ENCODE measurements at regions not wholly inside any gene's neighbourhood (a gene's known extent, or its start where the extent isn't known, plus 50 kb on each side); places are given as distances from the start of the nearest gene placed in this dataset.

DNA sequence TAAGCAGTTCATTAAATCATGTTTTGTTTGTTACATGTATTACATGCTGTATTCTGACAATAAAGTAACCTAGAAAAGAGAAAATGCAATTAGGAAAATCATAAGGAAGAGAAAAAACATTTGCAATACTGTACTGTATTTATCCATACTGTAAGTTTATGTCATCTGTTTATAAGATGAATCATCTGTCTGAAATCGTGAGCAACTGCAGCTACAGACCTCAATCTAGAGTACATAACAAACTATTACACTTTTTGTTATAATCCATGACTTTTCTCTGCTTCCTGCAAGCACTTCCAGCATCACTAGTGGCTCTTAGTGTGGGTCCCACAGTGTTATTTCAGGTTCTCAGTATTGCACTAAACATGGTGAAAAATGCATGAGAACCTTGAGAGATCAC lies 144.4 kb upstream of the NR4A3 start:
- H3K4me3 ChIP-seq (ENCODE audit: low read length), result no peak overlapping the region
- no peak for DNase-seq (ENCODE audit: low read depth)
- TF ChIP-seq, protein P1, sequence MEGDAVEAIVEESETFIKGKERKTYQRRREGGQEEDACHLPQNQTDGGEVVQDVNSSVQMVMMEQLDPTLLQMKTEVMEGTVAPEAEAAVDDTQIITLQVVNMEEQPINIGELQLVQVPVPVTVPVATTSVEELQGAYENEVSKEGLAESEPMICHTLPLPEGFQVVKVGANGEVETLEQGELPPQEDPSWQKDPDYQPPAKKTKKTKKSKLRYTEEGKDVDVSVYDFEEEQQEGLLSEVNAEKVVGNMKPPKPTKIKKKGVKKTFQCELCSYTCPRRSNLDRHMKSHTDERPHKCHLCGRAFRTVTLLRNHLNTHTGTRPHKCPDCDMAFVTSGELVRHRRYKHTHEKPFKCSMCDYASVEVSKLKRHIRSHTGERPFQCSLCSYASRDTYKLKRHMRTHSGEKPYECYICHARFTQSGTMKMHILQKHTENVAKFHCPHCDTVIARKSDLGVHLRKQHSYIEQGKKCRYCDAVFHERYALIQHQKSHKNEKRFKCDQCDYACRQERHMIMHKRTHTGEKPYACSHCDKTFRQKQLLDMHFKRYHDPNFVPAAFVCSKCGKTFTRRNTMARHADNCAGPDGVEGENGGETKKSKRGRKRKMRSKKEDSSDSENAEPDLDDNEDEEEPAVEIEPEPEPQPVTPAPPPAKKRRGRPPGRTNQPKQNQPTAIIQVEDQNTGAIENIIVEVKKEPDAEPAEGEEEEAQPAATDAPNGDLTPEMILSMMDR (conservative IDR thresholded peaks at IDR 0.05; ENCODE audit: low read length), result no peak

DNA sequence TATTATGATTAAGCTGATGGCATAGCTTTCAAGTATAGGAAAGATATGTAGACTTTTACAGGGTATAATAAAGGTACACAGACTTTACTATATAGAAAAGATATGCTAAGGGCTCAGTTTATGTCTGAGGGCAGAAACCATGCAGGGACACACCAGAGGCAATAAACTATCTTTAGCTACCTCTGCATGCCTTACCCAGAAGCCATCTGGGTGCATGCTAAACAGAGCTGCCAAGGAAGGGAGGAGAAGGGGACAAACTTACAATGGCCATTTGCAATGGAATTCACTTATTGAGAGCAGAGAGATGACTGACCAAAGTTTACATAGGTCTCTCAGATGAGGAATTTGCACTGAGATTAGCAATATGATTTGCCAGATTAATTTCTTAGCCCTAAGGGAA lies 143.1 kb upstream of the NR4A3 start:
- TF ChIP-seq, protein P1 (conservative IDR thresholded peaks at IDR 0.05; ENCODE audit: low read length), result no peak
- DNase-seq (ENCODE audit: low read depth), result no peak
- no peak overlapping the region for H3K4me3 ChIP-seq (ENCODE audit: low read length)

DNA sequence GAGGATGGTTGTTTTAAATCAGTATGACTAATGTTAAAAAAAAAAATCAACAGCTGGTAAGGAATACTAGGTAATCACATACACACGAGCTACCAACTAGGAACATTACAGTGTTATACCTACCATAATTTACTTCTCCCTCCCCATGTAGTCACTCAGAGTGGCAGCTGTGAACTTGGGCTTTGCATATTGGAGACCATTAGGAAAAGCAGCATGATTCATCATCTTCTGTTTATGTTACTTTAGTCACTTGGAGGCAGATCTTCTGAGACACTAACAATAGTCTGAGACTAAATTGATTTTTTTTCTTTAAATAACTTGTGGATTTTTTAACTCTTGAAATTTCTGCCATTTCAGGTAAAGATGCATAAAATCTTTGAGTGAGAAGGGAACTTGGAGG lies 141.5 kb upstream of the NR4A3 start:
- TF ChIP-seq, protein P1 (conservative IDR thresholded peaks at IDR 0.05; ENCODE audit: low read length), result no peak
- H3K4me3 ChIP-seq (ENCODE audit: low read length), result no peak overlapping the region
- DNase-seq (ENCODE audit: low read depth), result peak; percentile 16

DNA sequence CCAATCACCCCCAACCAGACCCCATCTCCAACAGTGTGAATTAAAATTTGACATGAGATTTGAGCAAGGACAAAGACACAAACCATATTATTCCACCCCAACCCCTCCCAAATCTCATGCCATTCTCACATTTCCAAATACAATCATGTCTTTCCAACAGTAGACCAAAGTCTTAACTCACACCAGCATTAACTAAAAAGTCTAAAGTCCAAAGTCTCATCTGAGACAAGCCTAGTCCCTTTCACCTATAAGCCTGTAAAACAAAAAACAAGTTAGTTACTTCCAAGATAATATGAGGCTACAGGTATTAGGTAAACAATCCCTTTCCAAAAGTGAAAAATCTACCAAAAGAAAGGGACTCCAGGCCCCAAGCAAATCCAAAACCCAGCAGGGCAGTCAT lies 140.6 kb upstream of the NR4A3 start:
- TF ChIP-seq, protein P1 (conservative IDR thresholded peaks at IDR 0.05; ENCODE audit: low read length), result no peak
- no peak overlapping the region for H3K4me3 ChIP-seq (ENCODE audit: low read length)
- DNase-seq (ENCODE audit: low read depth), result no peak

DNA sequence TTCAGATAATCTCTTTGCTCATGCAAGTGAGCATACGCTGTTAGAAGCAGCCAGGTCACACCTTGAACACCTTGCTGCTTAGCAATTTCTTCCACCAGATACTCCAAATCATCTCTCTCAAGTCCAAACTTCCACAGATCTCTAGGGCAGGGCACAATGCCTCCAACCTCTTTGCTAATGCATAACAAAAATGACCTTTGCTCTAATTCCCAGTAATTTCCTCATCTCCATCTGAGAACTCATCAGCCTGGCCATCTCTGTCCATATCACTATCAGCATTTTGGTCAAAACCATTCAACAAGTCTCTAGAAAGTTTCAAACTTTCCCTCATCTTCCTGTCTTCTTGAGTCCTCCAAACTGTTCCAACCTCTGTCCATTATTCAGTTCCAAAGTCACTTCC lies 139.3 kb upstream of the NR4A3 start:
- TF ChIP-seq, protein P1 (conservative IDR thresholded peaks at IDR 0.05; ENCODE audit: low read length), result no peak
- no peak overlapping the region for H3K4me3 ChIP-seq (ENCODE audit: low read length)

DNA sequence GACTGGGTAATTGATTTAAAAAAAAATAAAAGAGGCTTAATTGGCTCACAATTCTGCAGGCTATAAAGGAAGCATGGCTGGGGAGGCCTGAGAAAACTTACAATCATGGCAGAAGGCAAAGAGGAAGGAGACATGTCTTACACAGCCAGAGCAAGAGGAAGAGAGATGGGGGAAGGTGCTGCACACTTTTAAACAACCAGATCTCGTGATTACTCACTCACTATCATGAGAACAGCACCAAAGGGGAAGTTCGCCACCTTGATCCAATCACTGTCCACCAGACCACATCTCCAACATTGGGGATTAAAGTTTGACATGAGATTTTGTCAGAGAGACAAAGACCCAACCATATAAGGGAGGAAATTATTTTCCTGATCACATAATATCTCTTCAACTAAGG lies 138.8 kb upstream of the NR4A3 start:
- no peak for DNase-seq (ENCODE audit: low read depth)
- TF ChIP-seq, protein P1 (conservative IDR thresholded peaks at IDR 0.05; ENCODE audit: low read length), result no peak
- H3K4me3 ChIP-seq (ENCODE audit: low read length), result no peak overlapping the region

More for the DNA sequence above, 139.3 kb upstream of the NR4A3 start:
- DNase-seq (ENCODE audit: low read depth), result no peak

DNA sequence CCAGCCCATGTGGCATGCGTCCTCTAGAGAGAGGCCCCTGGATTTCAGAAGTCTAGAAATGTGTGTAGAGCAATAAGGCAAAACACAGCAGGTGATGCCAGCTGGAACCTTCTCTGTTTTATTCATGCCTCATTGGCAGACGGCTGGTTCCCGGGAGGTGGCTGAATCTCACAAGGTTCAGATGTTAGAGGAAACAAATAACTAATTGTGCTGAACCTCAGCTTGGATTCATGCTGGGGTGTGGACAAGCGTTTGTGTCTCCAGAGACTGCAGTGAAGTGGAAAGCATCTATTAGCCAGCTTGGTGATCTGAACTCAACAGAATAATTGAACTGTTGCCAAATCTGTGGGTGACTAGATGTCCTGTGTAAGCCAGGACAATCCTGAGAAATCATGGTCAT lies 131.1 kb upstream of the NR4A3 start:
- TF ChIP-seq, protein P1 (conservative IDR thresholded peaks at IDR 0.05; ENCODE audit: low read length), result no peak
- no peak overlapping the region for H3K4me3 ChIP-seq (ENCODE audit: low read length)
- DNase-seq (ENCODE audit: low read depth), result no peak

All from AG10803 (cell line).